HG03460 (cell line): ENCODE measurements at regions not wholly inside any gene's neighbourhood (a gene's known extent, or its start where the extent isn't known, plus 50 kb on each side); places are given as distances from the start of the nearest gene placed in this dataset.
"Not testable (repeated sequence)": the region's sequence is repeated elsewhere in the genome, so short reads cannot be mapped to it uniquely, and the experiment has no call there.

ENCODE experiments used
- ATAC-seq: cut with Tn5 transposase; IDR thresholded peaks from one replicate; pipeline ENCODE4 v1.9.1; 2021; ENCODE audit not compliant: unreplicated experiment

GRCh38 chr4:184965230-184966050 lies 52.9 kb upstream of the HELT start:
- ATAC-seq = not testable (repeated sequence)

GRCh38 chr4:184966051-184966691 lies 52.1 kb upstream of the HELT start:
- not testable (repeated sequence) for ATAC-seq

DNA sequence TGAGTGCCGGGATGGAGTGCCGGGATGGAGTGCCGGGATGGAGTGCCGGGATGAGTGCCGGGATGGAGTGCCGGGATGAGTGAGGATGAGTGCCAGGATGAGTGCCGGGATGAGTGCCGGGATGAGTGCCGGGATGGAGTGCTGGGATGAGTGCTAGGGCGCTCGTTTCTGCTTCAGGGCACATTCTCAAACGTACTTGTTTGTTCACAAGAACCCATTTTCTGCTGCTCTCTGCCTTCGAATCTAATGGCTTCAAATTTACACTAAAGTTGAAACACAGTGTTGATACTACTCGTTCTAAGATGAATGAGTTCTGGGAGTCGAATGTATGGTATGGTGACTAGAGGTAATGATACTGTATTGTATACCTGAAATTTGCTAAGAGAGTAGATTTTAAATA lies 50.6 kb upstream of the HELT start:
- not testable (repeated sequence) for ATAC-seq

DNA sequence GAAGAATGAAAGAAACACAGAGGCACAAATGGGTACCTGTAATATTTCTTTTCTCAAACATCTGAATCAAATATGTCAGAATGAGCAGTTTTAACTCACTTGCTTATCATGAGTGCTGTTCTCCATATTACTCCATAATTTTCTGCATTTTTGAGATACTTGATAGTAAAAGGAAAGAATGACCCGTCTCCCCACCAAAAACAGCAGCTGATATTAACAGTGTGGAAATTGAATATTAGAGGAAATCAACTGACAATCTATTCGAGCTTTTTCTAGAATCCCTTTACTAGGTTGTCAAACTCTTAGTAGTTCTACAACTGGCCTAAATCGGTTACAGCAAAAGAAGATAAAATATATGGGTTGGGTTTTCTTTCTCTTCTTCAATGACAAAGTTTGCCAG lies 49.9 kb upstream of the HELT start:
- no peak for ATAC-seq
